Esophagus muscularis mucosa (tissue), 4 donors: ENCODE measurements at regions not wholly inside any gene's neighbourhood (a gene's known extent, or its start where the extent isn't known, plus 50 kb on each side); places are given as distances from the start of the nearest gene placed in this dataset.

Source experiments
- CTCF ChIP-seq, 3 experiments: fragments of 200-600 bp in 2 of 3; fragments of 450-650 bp in 1 of 3; sonication (generic) in 2 of 3; IDR thresholded peaks; one replicate each; pipeline ENCODE4 v1.5.1; 2017 to 2019; ENCODE audit warnings: antibody characterized with exemption in 3 of 3, mild to moderate bottlenecking in 2 of 3, moderate library complexity in 1 of 3
- EP300 ChIP-seq: sonication (generic); formaldehyde crosslinking; IDR thresholded peaks from one replicate; pipeline ENCODE4 v1.6.1; 2017; ENCODE audit warnings: antibody characterized with exemption
- POLR2AphosphoS5 ChIP-seq, 2 donors: sonication (generic); formaldehyde crosslinking; IDR thresholded peaks; one replicate each; pipeline ENCODE4 v1.6.1; 2017; ENCODE audit warnings: antibody characterized with exemption in 2 of 2

GRCh38 chr4:1514612-1515011 is 108.4 kb upstream of the NKX1-1 start:
- TF ChIP-seq CTCF (IDR thresholded peaks at IDR 0.05) (no peak), POLR2AphosphoS5 (IDR thresholded peaks at IDR 0.05) (no peak), EP300 (no peak)
